ENCODE measurements at regions not wholly inside any gene's neighbourhood (a gene's known extent, or its start where the extent isn't known, plus 50 kb on each side); places are given as distances from the start of the nearest gene placed in this dataset.
A peak's percentile ranks its signal among the peaks of the same experiment; 100 is the strongest.
"Not testable (repeated sequence)": the region's sequence is repeated elsewhere in the genome, so short reads cannot be mapped to it uniquely, and the experiment has no call there.

DNA sequence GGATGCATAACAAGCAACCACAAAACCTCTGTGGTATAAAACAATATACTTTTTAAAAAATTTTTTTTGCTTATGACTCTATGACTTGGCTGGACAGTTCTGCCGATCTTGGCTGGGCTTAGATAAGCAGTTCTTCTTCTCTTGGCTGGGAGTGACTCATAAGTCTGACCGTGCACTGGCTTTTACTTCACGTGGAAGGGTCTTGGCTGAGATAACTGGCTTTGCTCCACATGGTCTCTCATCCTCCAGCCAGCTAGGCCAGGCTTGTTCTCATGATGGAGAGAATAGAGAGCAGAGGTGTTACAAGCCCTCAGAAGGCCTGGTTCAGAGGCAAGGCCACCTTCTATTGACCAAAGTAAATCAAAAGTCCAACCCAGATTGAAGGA lies 178.9 kb upstream of the SERPINE2 start:
- Mint-ChIP-seq H3K4me1 (no peaks in the 10 kb centered on the region), H3K27me3 (peaks cover under 1 to 19% (median 10%) of the 10 kb centered on the region in 5 donors), H3K4me3 (no peak overlapping the region), H3K27ac (no peak overlapping the region), H3K9me3 (no peaks in the 10 kb centered on the region), H3K36me3 (peaks cover 0 to 2% (median 0%) of the 10 kb centered on the region in 3 donors)
- no peak for ATAC-seq
- DNase-seq, result no peak
- POLR2A ChIA-PET, result no interaction called here

DNA sequence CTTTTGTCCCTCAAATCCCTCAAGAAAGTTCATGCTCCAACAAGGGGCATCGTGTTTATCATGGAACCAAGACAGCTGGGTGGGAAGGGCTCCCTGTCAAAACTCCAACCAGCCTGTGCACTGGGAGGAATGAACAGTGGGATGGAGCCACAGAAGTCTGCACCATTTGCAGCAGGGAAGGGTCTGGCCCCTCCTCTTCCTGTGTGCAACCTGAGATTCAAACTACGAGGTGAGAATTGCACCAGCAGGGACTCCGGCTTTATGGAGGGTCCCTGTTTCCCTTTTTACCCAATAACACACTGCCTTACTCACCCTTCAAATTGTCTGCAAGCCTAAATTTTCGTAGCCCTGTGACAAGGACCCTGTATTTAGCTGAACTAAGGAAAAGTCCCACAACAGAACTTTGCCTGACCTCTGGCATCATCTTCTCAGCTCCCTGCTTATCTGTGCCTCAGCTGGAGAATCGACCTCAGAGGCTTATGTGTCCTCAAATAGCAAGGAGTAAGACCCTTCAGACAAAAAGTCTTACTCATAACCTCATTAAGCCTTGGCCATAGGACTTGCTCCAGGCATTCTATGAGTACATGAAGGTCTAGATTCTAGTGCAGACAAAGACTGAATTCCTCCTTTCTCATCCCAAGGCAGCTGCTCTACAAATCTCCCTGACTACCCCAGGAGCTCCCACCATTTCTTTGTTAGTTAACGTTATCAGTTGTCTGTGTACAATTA lies 178.3 kb upstream of the SERPINE2 start:
- Mint-ChIP-seq H3K27ac (peak overlapping the region in 1 of 10 donors; percentile 5), H3K36me3 (peaks cover 0 to 2% (median 0%) of the 10 kb centered on the region in 3 donors)
- POLR2A ChIA-PET, result no interaction called here

DNA sequence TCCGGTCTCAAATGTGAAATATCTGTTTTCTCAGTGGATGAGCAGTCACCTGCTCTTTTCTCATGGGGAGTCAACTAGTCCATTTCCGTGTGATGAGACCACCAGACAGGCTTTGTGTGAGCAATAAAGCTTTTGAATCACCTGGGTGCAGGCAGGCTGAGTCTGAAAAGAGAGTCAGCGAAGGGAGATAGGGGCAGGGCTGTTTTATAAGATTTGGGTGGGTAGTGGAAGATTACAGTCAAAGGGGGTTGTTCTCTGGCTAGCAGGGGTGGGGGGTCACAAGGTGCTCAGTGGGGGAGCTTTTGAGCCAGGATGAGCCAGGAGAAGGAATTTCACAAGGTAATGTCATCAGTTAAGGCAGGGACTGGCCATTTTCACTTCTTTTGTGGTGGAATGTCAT lies 176.5 kb upstream of the SERPINE2 start:
- H3K4me3 Mint-ChIP-seq, H3K27ac Mint-ChIP-seq, H3K9me3 Mint-ChIP-seq, H3K4me1 Mint-ChIP-seq, DNase-seq, ATAC-seq, H3K36me3 Mint-ChIP-seq, POLR2A ChIA-PET: not testable (repeated sequence)
- peaks cover 3 to 12% (median 7%) of the 10 kb centered on the region in 5 donors for H3K27me3 Mint-ChIP-seq

More for the DNA sequence above, 178.3 kb upstream of the SERPINE2 start:
- no peak overlapping the region for H3K4me3 Mint-ChIP-seq
- H3K27me3 Mint-ChIP-seq, result peaks cover 3 to 19% (median 10%) of the 10 kb centered on the region in 5 donors
- H3K9me3 Mint-ChIP-seq, result no peaks in the 10 kb centered on the region
- DNase-seq (no peak), ATAC-seq (no peak)
- H3K4me1 Mint-ChIP-seq, result no peaks in the 10 kb centered on the region

DNA sequence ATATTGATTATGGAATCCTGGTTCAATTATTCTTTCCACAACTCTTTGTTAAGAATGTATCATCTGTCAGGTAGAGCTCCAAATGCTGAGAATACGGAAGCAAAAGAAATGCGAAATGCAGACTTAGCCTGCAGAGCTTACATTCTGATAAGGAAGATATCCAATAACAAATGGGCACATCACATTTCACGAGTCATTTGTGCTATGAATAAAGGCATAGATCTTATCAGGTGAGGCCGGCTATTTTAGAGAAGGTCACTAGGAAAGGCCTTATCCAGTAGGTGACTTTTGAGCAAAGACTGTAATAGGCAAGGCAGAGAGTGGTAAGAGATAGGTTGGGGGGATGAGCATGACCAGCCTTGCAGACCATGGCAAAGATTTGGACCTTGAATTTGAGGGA lies 174.3 kb upstream of the SERPINE2 start:
- DNase-seq (no peak), ATAC-seq (no peak)
- H3K27me3 Mint-ChIP-seq, result peaks cover 0 to 7% (median 4%) of the 10 kb centered on the region in 5 donors
- H3K4me1 Mint-ChIP-seq, result no peaks in the 10 kb centered on the region
- no peak overlapping the region for H3K27ac Mint-ChIP-seq
- no peaks in the 10 kb centered on the region for H3K9me3 Mint-ChIP-seq
- POLR2A ChIA-PET, result no interaction called here
- H3K36me3 Mint-ChIP-seq, result no peaks in the 10 kb centered on the region
- H3K4me3 Mint-ChIP-seq, result no peak overlapping the region

DNA sequence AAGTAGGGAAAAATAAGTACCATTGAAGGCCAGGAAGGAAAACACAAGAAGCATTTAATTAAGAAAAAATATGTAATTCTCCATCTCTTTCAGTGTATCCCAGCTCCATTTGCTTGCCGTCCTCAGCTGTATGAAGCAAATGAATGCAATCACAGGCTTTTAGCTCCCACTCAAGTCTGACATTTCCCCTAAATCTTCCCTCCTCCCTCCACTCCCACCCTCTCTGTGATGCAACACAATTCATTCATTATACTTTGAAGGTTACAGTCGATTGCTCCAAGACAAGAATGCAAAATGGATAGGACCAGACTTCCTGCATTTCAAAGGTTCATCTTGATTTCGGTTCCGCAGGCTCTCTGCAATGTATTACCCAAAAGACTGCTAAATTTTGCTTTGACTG lies 172.7 kb upstream of the SERPINE2 start:
- no peak overlapping the region for H3K27ac Mint-ChIP-seq
- H3K4me1 Mint-ChIP-seq, result no peaks in the 10 kb centered on the region
- H3K4me3 Mint-ChIP-seq, result no peak overlapping the region
- POLR2A ChIA-PET, result no interaction called here
- no peaks in the 10 kb centered on the region for H3K9me3 Mint-ChIP-seq
- ATAC-seq, result no peak
- no peaks in the 10 kb centered on the region for H3K36me3 Mint-ChIP-seq
- peaks cover 4 to 15% (median 7%) of the 10 kb centered on the region in 5 donors for H3K27me3 Mint-ChIP-seq
- no peak for DNase-seq

DNA sequence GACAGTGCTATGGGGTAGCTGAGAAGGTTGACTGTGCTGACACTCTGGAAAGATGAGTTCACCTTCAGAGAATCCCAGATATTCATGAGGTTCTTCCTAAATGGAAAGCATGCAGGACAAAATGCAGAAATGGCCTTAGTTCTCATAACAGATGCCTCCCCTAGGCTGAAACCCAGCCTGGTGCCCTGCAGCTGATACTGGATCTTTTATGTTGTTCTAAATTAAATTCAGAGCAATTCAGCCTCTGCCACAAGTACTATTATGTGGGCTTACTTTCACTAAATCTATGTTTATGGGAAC lies 172.0 kb upstream of the SERPINE2 start:
- POLR2A ChIA-PET, result no interaction called here
- Mint-ChIP-seq H3K36me3 (no peaks in the 10 kb centered on the region), H3K9me3 (no peaks in the 10 kb centered on the region), H3K27me3 (peaks cover 4 to 17% (median 9%) of the 10 kb centered on the region in 5 donors), H3K27ac (no peak overlapping the region), H3K4me1 (no peaks in the 10 kb centered on the region), H3K4me3 (no peak overlapping the region)
- ATAC-seq, result no peak
- no peak for DNase-seq

DNA sequence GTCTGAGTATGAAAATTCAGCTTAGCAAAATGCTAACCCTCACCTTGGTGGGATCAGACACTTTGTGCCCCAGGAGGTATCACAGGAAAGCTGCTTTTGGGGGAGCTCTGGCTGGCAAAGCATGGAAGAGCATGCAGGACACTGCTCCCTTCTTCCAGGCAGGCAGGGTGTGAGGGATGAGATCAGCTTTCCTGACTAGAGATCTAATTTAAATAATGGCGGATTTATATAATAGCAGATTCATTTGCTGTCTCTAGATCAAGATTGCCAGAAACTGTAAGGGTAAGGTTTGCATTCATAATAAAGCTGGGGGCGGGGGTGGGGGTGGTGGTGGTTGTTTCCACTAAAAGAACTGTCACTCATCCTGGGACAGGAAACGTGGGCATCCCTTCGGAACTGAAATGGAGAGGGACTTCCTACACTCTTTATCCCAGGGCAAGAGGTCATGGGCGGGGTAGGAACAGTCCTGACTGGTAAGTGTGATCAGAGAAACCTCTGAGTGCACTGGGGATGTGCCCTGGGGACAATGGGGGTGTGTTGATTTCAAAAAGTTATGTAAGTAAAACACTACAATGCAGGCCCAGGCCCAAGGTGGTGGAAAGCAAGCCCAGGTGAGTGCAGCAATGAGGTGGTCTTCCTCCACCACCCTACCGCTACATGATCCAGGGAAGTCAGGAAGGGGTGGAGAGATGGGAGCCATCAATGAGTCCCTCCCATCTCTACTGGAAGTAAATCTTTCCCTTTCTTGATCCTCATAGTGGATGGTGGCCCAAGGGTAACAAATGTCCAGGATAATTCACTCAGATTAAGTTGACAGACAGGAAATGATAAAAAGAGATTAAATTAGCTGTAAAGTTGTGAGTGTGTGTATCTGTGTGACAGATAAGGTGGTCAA lies 171.4 kb upstream of the SERPINE2 start:
- Mint-ChIP-seq H3K4me1 (no peaks in the 10 kb centered on the region), H3K9me3 (no peaks in the 10 kb centered on the region), H3K36me3 (no peaks in the 10 kb centered on the region), H3K4me3 (no peak overlapping the region), H3K27me3 (peaks cover 6 to 23% (median 11%) of the 10 kb centered on the region in 5 donors), H3K27ac (no peak overlapping the region)
- no peak for DNase-seq
- POLR2A ChIA-PET, result no interaction called here
- ATAC-seq, result no peak

DNA sequence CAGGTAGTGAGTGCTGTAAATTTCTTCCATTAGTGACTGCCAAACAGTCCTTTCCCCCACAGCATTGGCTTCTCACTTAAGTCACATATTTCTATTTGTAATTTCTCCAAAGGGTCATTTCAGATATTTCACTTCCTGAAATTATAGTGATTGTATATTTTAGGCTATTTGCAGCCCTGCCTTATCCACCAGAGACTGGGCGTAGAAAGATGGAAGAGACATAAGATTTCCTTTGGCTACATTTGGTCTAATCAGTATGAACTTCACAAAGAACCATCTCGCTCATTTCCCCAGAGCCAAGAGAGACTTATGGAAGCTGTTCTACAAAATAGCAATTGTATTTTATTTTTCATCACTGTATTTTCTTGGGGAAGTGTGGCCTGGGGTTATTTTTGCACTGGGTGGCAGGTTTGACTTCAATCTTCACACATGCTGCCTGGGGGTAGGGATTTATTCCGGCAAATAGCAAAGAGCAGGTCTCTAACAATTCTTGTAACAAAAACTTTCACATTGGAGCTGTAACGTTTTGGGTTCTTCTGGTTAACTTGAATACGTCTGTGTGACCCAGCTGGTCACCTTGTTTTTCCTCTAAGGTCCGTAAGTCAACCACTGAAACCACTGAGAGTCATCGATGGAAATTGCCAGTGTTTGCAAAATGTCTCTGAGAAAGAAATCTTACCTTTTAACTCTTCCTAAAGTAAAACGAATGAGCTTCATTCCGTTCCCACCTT lies 170.6 kb upstream of the SERPINE2 start:
- DNase-seq (no peak), ATAC-seq (no peak)
- Mint-ChIP-seq H3K4me1 (no peaks in the 10 kb centered on the region), H3K36me3 (no peaks in the 10 kb centered on the region), H3K4me3 (no peak overlapping the region), H3K9me3 (no peaks in the 10 kb centered on the region), H3K27ac (no peak overlapping the region), H3K27me3 (peaks cover 6 to 24% (median 9%) of the 10 kb centered on the region in 5 donors)
- POLR2A ChIA-PET, result no interaction called here

DNA sequence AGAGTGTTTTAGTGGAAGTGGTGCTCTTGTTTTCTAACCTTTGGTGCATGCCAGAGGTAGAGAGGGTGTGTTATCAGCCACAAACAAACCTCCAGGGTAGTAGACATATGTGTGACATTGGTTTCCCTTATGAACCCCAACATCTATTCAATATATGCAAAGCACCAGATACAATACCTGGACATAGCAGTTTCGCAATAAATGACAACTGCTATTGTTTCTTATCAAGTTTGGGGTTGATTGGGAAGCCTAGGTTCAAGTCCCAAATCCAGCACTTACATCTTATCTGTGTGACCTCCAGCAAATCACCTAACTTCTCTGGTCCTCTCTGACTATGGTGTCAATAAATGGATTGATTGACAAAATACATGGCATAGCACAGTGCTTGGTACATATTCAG lies 169.4 kb upstream of the SERPINE2 start:
- no peaks in the 10 kb centered on the region for H3K9me3 Mint-ChIP-seq
- H3K27ac Mint-ChIP-seq, result no peak overlapping the region
- ATAC-seq, result no peak
- no peaks in the 10 kb centered on the region for H3K4me1 Mint-ChIP-seq
- POLR2A ChIA-PET, result no interaction called here
- H3K27me3 Mint-ChIP-seq, result peaks cover 6 to 24% (median 8%) of the 10 kb centered on the region in 5 donors
- no peak for DNase-seq
- no peaks in the 10 kb centered on the region for H3K36me3 Mint-ChIP-seq
- no peak overlapping the region for H3K4me3 Mint-ChIP-seq

DNA sequence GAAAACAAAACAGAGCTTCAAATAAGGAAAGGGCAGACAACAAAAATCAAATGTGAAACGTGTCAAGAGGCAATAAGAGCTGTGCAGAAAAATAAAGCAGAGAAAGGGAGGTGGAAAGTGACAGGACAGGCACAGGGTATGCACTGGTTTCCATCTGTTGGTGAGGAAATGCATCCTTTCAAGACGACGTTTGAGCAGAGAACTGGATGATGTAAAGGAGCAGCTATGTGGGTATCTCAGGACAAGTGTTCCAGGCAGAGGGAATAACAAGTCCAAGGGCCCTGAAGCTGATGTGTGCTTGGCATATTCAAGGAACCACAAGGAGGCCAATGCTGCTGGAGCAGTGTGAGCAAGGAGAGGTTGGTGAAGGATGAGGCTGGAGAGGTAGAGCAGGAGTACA lies 168.9 kb upstream of the SERPINE2 start:
- Mint-ChIP-seq H3K27ac (peak overlapping the region in 1 of 10 donors; percentile 9), H3K27me3 (peaks cover 6 to 24% (median 6%) of the 10 kb centered on the region in 5 donors), H3K9me3 (no peaks in the 10 kb centered on the region), H3K4me3 (no peak overlapping the region), H3K36me3 (no peaks in the 10 kb centered on the region), H3K4me1 (no peaks in the 10 kb centered on the region)
- ATAC-seq (no peak), DNase-seq (no peak)
- POLR2A ChIA-PET, result no interaction called here

DNA sequence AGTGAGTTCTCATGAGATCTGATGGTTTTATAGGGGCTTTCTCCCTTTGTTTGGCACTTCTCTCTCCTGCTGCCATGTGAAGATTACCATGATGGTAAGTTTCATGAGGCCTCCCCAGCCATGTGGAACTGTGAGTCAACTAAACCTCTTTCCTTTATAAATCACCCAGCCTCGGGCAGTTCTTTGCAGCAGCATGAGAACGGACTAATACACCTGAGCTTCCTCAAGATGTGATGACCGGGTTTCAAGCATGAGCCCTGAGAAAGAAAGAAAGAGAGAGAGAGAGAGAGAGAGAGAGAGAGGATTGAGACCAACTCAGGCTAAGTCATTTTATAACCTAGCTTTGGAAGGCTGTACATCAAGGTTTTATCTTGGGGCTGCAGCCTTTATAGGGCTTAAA lies 167.7 kb upstream of the SERPINE2 start:
- H3K4me1 Mint-ChIP-seq, result no peaks in the 10 kb centered on the region
- ATAC-seq, result no peak
- H3K36me3 Mint-ChIP-seq, result no peaks in the 10 kb centered on the region
- POLR2A ChIA-PET, result no interaction called here
- no peak overlapping the region for H3K27ac Mint-ChIP-seq
- no peak overlapping the region for H3K4me3 Mint-ChIP-seq
- no peak for DNase-seq
- H3K9me3 Mint-ChIP-seq, result no peaks in the 10 kb centered on the region
- H3K27me3 Mint-ChIP-seq, result peaks cover 3 to 24% (median 8%) of the 10 kb centered on the region in 5 donors

DNA sequence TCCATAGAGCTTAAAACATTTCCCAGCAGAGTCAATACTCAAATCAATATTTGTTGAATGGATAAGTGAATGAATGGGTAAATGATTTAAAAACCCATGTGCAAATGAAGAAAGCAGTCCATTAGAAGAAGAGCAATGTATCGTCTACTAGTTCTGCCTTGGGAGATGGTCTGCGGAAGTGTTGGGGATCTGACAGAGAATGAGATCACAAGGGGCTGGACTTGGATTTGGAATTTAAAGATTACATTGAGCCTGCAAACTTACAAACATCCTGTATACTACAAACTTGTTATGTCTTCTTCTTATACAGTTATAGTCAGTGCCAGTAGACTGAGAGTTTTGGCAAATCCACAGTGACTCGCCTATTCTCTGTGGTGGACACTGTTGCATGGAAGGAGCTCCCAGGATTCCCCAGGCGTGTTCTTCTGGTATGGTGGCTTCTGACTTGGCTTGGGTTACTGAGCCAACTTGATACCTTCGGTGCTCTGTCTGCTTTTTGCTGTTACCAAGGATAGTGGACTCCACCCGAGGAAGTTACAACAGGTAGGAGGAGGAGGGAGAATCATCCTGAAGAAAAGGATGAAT lies 163.3 kb upstream of the SERPINE2 start:
- Mint-ChIP-seq H3K4me1 (no peaks in the 10 kb centered on the region), H3K4me3 (no peak overlapping the region), H3K27me3 (peaks cover 4 to 15% (median 7%) of the 10 kb centered on the region in 5 donors), H3K27ac (no peak overlapping the region), H3K9me3 (no peaks in the 10 kb centered on the region), H3K36me3 (no peaks in the 10 kb centered on the region)
- ATAC-seq, result no peak
- no peak for DNase-seq
- POLR2A ChIA-PET, result no interaction called here

DNA sequence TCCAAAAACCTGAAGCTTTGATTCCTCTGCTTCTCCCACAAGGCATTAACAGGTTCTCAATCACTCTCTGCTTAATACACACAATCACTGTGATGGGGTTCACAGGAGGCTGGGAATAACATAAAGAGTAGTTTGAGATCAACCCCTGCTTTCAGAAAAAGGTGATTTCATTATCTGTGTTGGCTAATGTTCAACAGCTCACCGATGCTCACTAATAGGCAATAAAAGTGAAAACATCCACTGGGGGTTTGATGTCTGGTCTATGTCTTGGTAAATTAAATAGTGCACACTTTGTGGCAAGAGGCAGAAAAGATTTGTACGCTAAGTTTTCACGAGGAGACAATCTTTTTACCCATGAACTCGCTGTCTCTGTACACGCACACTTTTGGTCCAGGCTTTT lies 159.3 kb upstream of the SERPINE2 start:
- H3K27me3 Mint-ChIP-seq, result peaks cover 0 to 19% (median 8%) of the 10 kb centered on the region in 5 donors
- peaks cover 0 to 19% (median 3%) of the 10 kb centered on the region in 9 donors for H3K9me3 Mint-ChIP-seq
- DNase-seq (no peak), ATAC-seq (no peak)
- POLR2A ChIA-PET, result no interaction called here
- H3K4me1 Mint-ChIP-seq, result no peaks in the 10 kb centered on the region
- no peak overlapping the region for H3K4me3 Mint-ChIP-seq
- H3K27ac Mint-ChIP-seq, result no peak overlapping the region
- H3K36me3 Mint-ChIP-seq, result peaks cover 0 to 5% (median 0%) of the 10 kb centered on the region in 3 donors

Measured in naive thymus-derived CD8-positive, alpha-beta T cell (primary cell).